OCI-LY1 (cell line): ENCODE measurements at regions not wholly inside any gene's neighbourhood (a gene's known extent, or its start where the extent isn't known, plus 50 kb on each side); places are given as distances from the start of the nearest gene placed in this dataset.

Experiments used
- H2AFZ ChIP-seq: fragments of 200-600 bp; sonication (generic), shearing (Covaris generic); 2 replicates; pipeline ENCODE4 v1.6.0; 2014; ENCODE audit warnings: antibody characterized with exemption, mild to moderate bottlenecking, low read length
- H3F3A ChIP-seq: fragments of 200-600 bp; sonication (generic), shearing (Covaris generic); 2 replicates; pipeline ENCODE4 v1.6.0; 2014; ENCODE audit warnings: mild to moderate bottlenecking, antibody characterized with exemption, low read length, moderate library complexity; ENCODE audit not compliant: insufficient read depth
- H3K27ac ChIP-seq: fragments of 200-600 bp; sonication (generic); 2 replicates; pipeline ENCODE4 v1.5.1; 2014; ENCODE audit warnings: low read length, mixed run types, mild to moderate bottlenecking, low read depth; ENCODE audit not compliant: poor library complexity, severe bottlenecking
- H3K27me3 ChIP-seq: fragments of 200-600 bp; sonication (generic); 2 replicates; pipeline ENCODE4 v1.6.0; 2014; ENCODE audit warnings: antibody characterized with exemption, mild to moderate bottlenecking, low read length, moderate library complexity; ENCODE audit not compliant: insufficient read depth
- H3K36me3 ChIP-seq: fragments of 200-600 bp; sonication (generic); 2 replicates; pipeline ENCODE4 v1.6.1; 2014; ENCODE audit warnings: mild to moderate bottlenecking, antibody characterized with exemption, low read length, moderate library complexity, mixed read lengths; ENCODE audit not compliant: insufficient read depth
- H3K4me1 ChIP-seq: fragments of 200-600 bp; sonication (generic); 2 replicates; pipeline ENCODE4 v1.5.1; 2014; ENCODE audit warnings: mild to moderate bottlenecking, low read length, moderate library complexity; ENCODE audit not compliant: insufficient read depth, severe bottlenecking
- H3K4me2 ChIP-seq: fragments of 200-600 bp; sonication (generic), shearing (Covaris generic); 2 replicates; pipeline ENCODE4 v1.6.1; 2014; ENCODE audit warnings: low read length
- H3K4me3 ChIP-seq: fragments of 200-600 bp; sonication (generic); 2 replicates; pipeline ENCODE4 v1.5.1; 2014; ENCODE audit warnings: low read length, low read depth, mild to moderate bottlenecking, mixed read lengths; ENCODE audit not compliant: poor library complexity, severe bottlenecking
- H3K79me2 ChIP-seq: fragments of 200-600 bp; shearing (Covaris generic); 2 replicates; pipeline ENCODE4 v1.6.1; 2016; ENCODE audit warnings: mixed run types, low read length, mixed read lengths; ENCODE audit not compliant: insufficient read depth
- H3K9ac ChIP-seq: fragments of 200-600 bp; sonication (generic), shearing (Covaris generic); 2 replicates; pipeline ENCODE4 v1.6.1; 2014; ENCODE audit warnings: mild to moderate bottlenecking, low read length, mixed read lengths
- H3K9me2 ChIP-seq: fragments of 200-600 bp; sonication (generic), shearing (Covaris generic); 2 replicates; pipeline ENCODE4 v1.6.1; 2014; ENCODE audit warnings: low read depth, mild to moderate bottlenecking, low read length, mixed read lengths
- H3K9me3 ChIP-seq: fragments of 200-600 bp; shearing (Covaris generic); 2 replicates; pipeline ENCODE4 v1.6.1; 2014; ENCODE audit warnings: low read length, mixed read lengths
- H4K20me1 ChIP-seq: fragments of 200-600 bp; sonication (generic), shearing (Covaris generic); 2 replicates; pipeline ENCODE4 v1.6.0; 2016; ENCODE audit warnings: mild to moderate bottlenecking, low read length; ENCODE audit not compliant: insufficient read depth
- CTCF ChIP-seq: fragments of 200-600 bp; sonication (generic), shearing (Covaris generic); IDR thresholded peaks from 2 replicates; pipeline ENCODE4 v1.5.1; 2017; ENCODE audit warnings: mild to moderate bottlenecking, antibody characterized with exemption, low read length, moderate library complexity, mixed read lengths
- EZH2 ChIP-seq: fragments of 200-600 bp; sonication (generic), shearing (Covaris generic); IDR thresholded peaks from 2 replicates; pipeline ENCODE4 v1.8.0; 2017; ENCODE audit warnings: borderline replicate concordance, mixed run types, mild to moderate bottlenecking, antibody characterized with exemption, low read length, moderate library complexity, mixed read lengths

- Histone ChIP-seq H3K9ac (no peak overlapping the region), H3K9me3 (no peaks in the 10 kb centered on the region), H4K20me1 (no peaks in the 10 kb centered on the region), H3K4me2 (no peak overlapping the region), H3K27ac (no peak overlapping the region), H3K4me3 (no peak overlapping the region), H3K79me2 (no peaks in the 10 kb centered on the region), H3K4me1 (no peaks in the 10 kb centered on the region), H3K9me2 (no peaks in the 10 kb centered on the region), H2AFZ (no peak overlapping the region), H3K27me3 (no peaks in the 10 kb centered on the region), H3K36me3 (no peaks in the 10 kb centered on the region), H3F3A (no peaks in the 10 kb centered on the region)
- TF ChIP-seq CTCF (no peak), EZH2 (no peak)
These were observed 270.4 kb upstream of the ELAC2 start for GRCh38 chr17:13288248-13288647.

GRCh38 chr17:13287226-13287625, 269.4 kb upstream of the ELAC2 start:
- Histone ChIP-seq H4K20me1 (no peaks in the 10 kb centered on the region), H3K79me2 (no peaks in the 10 kb centered on the region), H3K4me2 (no peak overlapping the region), H3K9me2 (no peaks in the 10 kb centered on the region), H3K9me3 (no peaks in the 10 kb centered on the region), H3K27ac (no peak overlapping the region), H3K9ac (no peak overlapping the region), H3K27me3 (no peaks in the 10 kb centered on the region), H2AFZ (no peak overlapping the region), H3K4me1 (no peaks in the 10 kb centered on the region), H3K36me3 (no peaks in the 10 kb centered on the region), H3F3A (no peaks in the 10 kb centered on the region), H3K4me3 (no peak overlapping the region)
- no peak for TF ChIP-seq CTCF
- no peak for TF ChIP-seq EZH2

DNA sequence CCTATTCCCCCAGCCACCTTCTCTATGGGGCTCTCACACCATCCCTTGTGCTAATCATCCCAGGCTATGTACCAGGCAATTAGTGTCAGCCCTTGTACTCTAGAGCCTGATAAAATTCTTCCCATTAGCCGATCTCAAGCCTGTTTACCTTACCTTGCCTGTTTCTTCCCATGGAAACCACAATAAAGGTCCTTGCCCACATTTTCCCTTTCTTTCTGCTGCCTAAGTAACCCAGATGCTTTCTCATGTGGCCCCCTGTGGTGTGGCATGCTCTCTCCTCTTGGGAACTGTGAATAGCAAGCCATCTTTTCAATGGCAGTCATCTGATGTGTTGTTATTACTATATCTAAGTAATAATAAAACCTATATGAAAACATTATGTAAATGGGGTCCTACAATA, 265.8 kb upstream of the ELAC2 start:
- H4K20me1 ChIP-seq = no peaks in the 10 kb centered on the region
- no peaks in the 10 kb centered on the region for H3K9me3 ChIP-seq
- H3K79me2 ChIP-seq = no peaks in the 10 kb centered on the region
- no peaks in the 10 kb centered on the region for H3K4me1 ChIP-seq
- H3K9me2 ChIP-seq = no peaks in the 10 kb centered on the region
- no peak overlapping the region for H3K4me2 ChIP-seq
- H3K36me3 ChIP-seq = no peaks in the 10 kb centered on the region
- no peaks in the 10 kb centered on the region for H3K27me3 ChIP-seq
- H2AFZ ChIP-seq = no peak overlapping the region
- TF ChIP-seq EZH2 = no peak
- TF ChIP-seq CTCF = no peak
- H3K4me3 ChIP-seq = no peak overlapping the region
- no peak overlapping the region for H3K9ac ChIP-seq
- H3K27ac ChIP-seq = no peak overlapping the region
- no peaks in the 10 kb centered on the region for H3F3A ChIP-seq
